Progenitor cell of endocrine pancreas (in vitro differentiated cells): ENCODE measurements at regions not wholly inside any gene's neighbourhood (a gene's known extent, or its start where the extent isn't known, plus 50 kb on each side); places are given as distances from the start of the nearest gene placed in this dataset.

Experiments used
- DNase-seq: peaks from one replicate; pipeline ENCODE4 v3.0.0; 2021; ENCODE audit warnings: low spot score; ENCODE audit not compliant: unreplicated experiment
- H3K27ac Mint-ChIP-seq: 2 replicates; pipeline ENCODE4 v1.8.0; 2021; ENCODE audit warnings: mild to moderate bottlenecking, moderate library complexity, mixed read lengths
- H3K27me3 Mint-ChIP-seq: 2 replicates; pipeline ENCODE4 v1.8.0; 2021; ENCODE audit warnings: mixed read lengths
- H3K36me3 Mint-ChIP-seq: 2 replicates; pipeline ENCODE4 v1.8.0; 2022; ENCODE audit warnings: mixed read lengths; ENCODE audit not compliant: insufficient read depth
- H3K4me1 Mint-ChIP-seq: 2 replicates; pipeline ENCODE4 v1.8.0; 2021; ENCODE audit warnings: low read depth, mixed read lengths
- H3K4me3 Mint-ChIP-seq: 2 replicates; pipeline ENCODE4 v1.8.0; 2021; ENCODE audit warnings: low read depth, mild to moderate bottlenecking, moderate library complexity, mixed read lengths
- H3K9me3 Mint-ChIP-seq: 2 replicates; pipeline ENCODE4 v1.8.0; 2021; ENCODE audit warnings: low read depth, mixed read lengths
- TF ChIP-seq, protein P1 (sequence below): fragments of 200-600 bp; sonication (generic); IDR thresholded peaks from one replicate; pipeline ENCODE4 v1.5.0; 2021; ENCODE audit warnings: antibody characterized with exemption, mild to moderate bottlenecking; ENCODE audit not compliant: unreplicated experiment

GRCh38 chr4:174040287-174040686, 243.2 kb downstream of the FBXO8 start:
- no peaks in the 10 kb centered on the region for H3K36me3 Mint-ChIP-seq
- no peaks in the 10 kb centered on the region for H3K27me3 Mint-ChIP-seq
- peaks cover 6% of the 10 kb centered on the region for H3K4me1 Mint-ChIP-seq
- H3K27ac Mint-ChIP-seq: no peak overlapping the region
- DNase-seq: no peak
- H3K9me3 Mint-ChIP-seq: peaks cover 5% of the 10 kb centered on the region
- H3K4me3 Mint-ChIP-seq: no peak overlapping the region
- TF ChIP-seq, protein P1, sequence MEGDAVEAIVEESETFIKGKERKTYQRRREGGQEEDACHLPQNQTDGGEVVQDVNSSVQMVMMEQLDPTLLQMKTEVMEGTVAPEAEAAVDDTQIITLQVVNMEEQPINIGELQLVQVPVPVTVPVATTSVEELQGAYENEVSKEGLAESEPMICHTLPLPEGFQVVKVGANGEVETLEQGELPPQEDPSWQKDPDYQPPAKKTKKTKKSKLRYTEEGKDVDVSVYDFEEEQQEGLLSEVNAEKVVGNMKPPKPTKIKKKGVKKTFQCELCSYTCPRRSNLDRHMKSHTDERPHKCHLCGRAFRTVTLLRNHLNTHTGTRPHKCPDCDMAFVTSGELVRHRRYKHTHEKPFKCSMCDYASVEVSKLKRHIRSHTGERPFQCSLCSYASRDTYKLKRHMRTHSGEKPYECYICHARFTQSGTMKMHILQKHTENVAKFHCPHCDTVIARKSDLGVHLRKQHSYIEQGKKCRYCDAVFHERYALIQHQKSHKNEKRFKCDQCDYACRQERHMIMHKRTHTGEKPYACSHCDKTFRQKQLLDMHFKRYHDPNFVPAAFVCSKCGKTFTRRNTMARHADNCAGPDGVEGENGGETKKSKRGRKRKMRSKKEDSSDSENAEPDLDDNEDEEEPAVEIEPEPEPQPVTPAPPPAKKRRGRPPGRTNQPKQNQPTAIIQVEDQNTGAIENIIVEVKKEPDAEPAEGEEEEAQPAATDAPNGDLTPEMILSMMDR: no peak

DNA sequence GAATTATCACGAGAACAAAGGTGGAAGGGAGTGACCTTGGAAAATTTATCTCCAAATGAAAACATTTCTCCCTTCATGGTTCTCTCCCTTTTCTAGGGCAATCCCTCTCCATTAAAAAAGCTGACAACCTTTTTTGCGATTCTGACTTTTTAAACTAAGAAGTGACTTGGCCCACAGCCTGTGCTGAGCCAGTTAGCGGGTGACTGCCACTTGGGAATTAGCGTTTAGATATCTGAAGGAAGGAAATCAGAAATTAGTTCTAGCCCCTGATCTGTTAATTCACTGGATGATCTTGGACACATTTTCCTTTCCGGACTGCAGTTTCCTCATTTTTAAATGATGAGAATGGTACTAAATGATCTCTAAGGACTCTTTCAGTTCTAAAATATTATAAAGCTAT, 245.0 kb downstream of the FBXO8 start:
- no peaks in the 10 kb centered on the region for H3K27me3 Mint-ChIP-seq
- H3K4me1 Mint-ChIP-seq: peaks cover 8% of the 10 kb centered on the region
- no peak overlapping the region for H3K4me3 Mint-ChIP-seq
- H3K9me3 Mint-ChIP-seq: peaks cover 4% of the 10 kb centered on the region
- TF ChIP-seq, protein P1: no peak
- no peak for DNase-seq
- H3K36me3 Mint-ChIP-seq: no peaks in the 10 kb centered on the region
- no peak overlapping the region for H3K27ac Mint-ChIP-seq

DNA sequence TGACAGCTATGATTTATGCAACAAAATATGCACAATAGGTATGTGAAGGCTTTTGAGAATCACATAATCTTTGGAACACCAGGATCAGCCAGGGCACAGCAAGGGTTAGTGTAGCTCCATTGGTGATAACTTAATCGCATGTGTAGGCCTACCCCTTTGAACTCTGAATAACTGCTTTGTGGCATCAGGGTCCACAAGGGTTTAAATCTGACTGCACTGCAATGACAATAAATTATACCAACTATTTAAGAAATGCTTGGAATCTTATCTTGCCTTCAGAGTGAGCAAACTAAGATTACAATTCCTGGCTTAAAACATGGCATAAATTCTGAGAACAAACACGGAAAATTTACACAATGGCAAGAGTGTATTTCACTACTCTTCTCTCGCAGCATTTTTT, 245.8 kb downstream of the FBXO8 start:
- H3K4me3 Mint-ChIP-seq: no peak overlapping the region
- H3K36me3 Mint-ChIP-seq: no peaks in the 10 kb centered on the region
- no peaks in the 10 kb centered on the region for H3K27me3 Mint-ChIP-seq
- peaks cover 8% of the 10 kb centered on the region for H3K4me1 Mint-ChIP-seq
- H3K9me3 Mint-ChIP-seq: peaks cover 4% of the 10 kb centered on the region
- no peak overlapping the region for H3K27ac Mint-ChIP-seq
- DNase-seq: no peak
- TF ChIP-seq, protein P1: no peak

GRCh38 chr4:174037049-174037448, 246.4 kb downstream of the FBXO8 start:
- Mint-ChIP-seq H3K27me3 (no peaks in the 10 kb centered on the region), H3K4me1 (peaks cover 8% of the 10 kb centered on the region), H3K27ac (no peak overlapping the region), H3K36me3 (no peaks in the 10 kb centered on the region), H3K4me3 (no peak overlapping the region), H3K9me3 (peaks cover 4% of the 10 kb centered on the region)
- TF ChIP-seq, protein P1: no peak
- DNase-seq: no peak

GRCh38 chr4:174036576-174036975, 246.9 kb downstream of the FBXO8 start:
- TF ChIP-seq, protein P1: no peak
- peaks cover 4% of the 10 kb centered on the region for H3K9me3 Mint-ChIP-seq
- no peaks in the 10 kb centered on the region for H3K27me3 Mint-ChIP-seq
- H3K4me3 Mint-ChIP-seq: no peak overlapping the region
- DNase-seq: no peak
- no peaks in the 10 kb centered on the region for H3K36me3 Mint-ChIP-seq
- H3K27ac Mint-ChIP-seq: no peak overlapping the region
- peaks cover 8% of the 10 kb centered on the region for H3K4me1 Mint-ChIP-seq
